ENCODE measurements at regions not wholly inside any gene's neighbourhood (a gene's known extent, or its start where the extent isn't known, plus 50 kb on each side); places are given as distances from the start of the nearest gene placed in this dataset.

DNA sequence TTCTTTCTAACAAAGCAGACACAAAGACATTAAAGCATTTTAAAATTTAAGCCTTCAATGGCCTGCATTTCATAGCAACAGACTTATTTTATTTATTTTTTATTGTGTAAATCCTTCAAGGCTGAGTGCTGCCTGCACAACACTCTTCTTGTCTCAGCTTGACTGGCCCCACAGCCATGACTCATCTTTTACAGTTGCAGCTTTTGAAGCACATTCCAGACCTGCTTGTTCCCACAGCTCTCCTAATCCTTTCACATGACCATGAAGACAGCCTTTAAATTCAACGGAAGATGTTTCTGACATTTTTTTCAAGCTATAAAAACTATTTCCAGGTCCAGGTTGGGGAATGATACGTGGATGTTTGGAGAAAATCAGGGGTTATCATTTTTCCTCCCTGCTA lies 276.9 kb upstream of the TACR3 start:
- H3K4me1 ChIP-seq: peaks cover 0 to 7% (median 0%) of the 10 kb centered on the region in 9 donors
- intact Hi-C loops (cut with DNase I): loop anchor here in 1 of 10 donors (10.0 kb wide), 1 partner anchor 868 kb away; no protein-coding TSS in a partner anchor
- TF ChIP-seq, protein P1, sequence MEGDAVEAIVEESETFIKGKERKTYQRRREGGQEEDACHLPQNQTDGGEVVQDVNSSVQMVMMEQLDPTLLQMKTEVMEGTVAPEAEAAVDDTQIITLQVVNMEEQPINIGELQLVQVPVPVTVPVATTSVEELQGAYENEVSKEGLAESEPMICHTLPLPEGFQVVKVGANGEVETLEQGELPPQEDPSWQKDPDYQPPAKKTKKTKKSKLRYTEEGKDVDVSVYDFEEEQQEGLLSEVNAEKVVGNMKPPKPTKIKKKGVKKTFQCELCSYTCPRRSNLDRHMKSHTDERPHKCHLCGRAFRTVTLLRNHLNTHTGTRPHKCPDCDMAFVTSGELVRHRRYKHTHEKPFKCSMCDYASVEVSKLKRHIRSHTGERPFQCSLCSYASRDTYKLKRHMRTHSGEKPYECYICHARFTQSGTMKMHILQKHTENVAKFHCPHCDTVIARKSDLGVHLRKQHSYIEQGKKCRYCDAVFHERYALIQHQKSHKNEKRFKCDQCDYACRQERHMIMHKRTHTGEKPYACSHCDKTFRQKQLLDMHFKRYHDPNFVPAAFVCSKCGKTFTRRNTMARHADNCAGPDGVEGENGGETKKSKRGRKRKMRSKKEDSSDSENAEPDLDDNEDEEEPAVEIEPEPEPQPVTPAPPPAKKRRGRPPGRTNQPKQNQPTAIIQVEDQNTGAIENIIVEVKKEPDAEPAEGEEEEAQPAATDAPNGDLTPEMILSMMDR (IDR thresholded peaks at IDR 0.05): no peak
- no peak for DNase-seq
- no peak for ATAC-seq
- WGBS, 2 donors: 22 to 34% methylated on average over 2 of the region's 2 CpGs
- H3K27ac ChIP-seq: no peak overlapping the region
- H3K4me3 ChIP-seq: no peak overlapping the region
- no peaks in the 10 kb centered on the region for H3K36me3 ChIP-seq
- no peaks in the 10 kb centered on the region for H3K27me3 ChIP-seq
- H3K9me3 ChIP-seq: peaks cover 0 to 33% (median 9%) of the 10 kb centered on the region in 11 donors

DNA sequence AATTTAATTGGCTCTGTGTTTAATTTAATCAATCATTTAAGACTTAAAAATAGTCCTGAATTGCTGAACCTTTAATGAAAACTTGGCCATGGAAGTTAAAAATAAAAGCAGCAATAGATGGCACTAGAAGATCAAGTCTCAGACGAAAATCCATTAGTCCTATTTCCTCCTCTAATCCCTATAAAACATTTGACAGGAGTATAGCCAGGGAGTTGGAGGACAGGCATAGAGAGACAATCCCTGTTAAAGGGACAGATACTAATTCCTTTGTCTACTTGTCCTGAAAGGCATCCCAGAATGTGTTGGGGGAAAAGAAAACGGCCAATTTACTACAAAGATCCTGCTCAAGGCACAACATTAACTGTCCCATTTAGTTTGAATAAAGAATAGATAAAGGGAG lies 276.3 kb upstream of the TACR3 start:
- H3K4me3 ChIP-seq: no peak overlapping the region
- intact Hi-C loops (cut with DNase I): loop anchor here in 1 of 10 donors (10.0 kb wide), 1 partner anchor 869 kb away; no protein-coding TSS in a partner anchor
- WGBS, 2 donors: 12 to 14% methylated on average over 2 of the region's 2 CpGs
- DNase-seq (no peak), ATAC-seq (no peak)
- H3K27ac ChIP-seq: no peak overlapping the region
- H3K9me3 ChIP-seq: peaks cover 0 to 33% (median 9%) of the 10 kb centered on the region in 11 donors
- H3K36me3 ChIP-seq: no peaks in the 10 kb centered on the region
- H3K4me1 ChIP-seq: peaks cover 0 to 7% (median 0%) of the 10 kb centered on the region in 9 donors
- no peaks in the 10 kb centered on the region for H3K27me3 ChIP-seq
- TF ChIP-seq, protein P1 (IDR thresholded peaks at IDR 0.05): peak in 1 of 9 donors; percentile 27

DNA sequence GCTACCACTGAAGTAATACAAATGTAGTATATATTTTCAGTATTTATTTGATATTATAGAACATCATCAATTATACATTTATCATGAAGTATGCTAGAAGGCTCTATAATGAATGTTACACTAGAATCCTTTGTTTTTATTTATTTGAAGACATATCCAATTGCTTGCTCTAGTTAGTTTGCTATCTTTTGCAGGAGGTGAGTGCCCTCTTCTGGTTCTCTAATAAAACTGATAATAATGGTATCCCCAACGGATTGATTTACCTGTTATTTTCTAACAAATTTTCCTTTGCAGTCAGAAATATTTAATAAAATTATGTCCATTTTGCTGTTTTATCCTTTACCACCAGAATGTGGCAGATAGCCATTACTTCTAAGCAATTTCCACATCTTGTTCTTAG lies 274.3 kb upstream of the TACR3 start:
- H3K27me3 ChIP-seq: no peaks in the 10 kb centered on the region
- 7 to 14% methylated on average over 1 of the region's 1 CpG for WGBS, 2 donors
- TF ChIP-seq, protein P1 (IDR thresholded peaks at IDR 0.05): no peak
- peaks cover 0 to 34% (median 12%) of the 10 kb centered on the region in 11 donors for H3K9me3 ChIP-seq
- H3K4me1 ChIP-seq: peaks cover 0 to 7% (median 0%) of the 10 kb centered on the region in 9 donors
- DNase-seq (no peak), ATAC-seq (no peak)
- no peak overlapping the region for H3K27ac ChIP-seq
- H3K36me3 ChIP-seq: no peaks in the 10 kb centered on the region
- intact Hi-C loops (cut with DNase I): loop anchor here in 1 of 10 donors (10.0 kb wide), 1 partner anchor 871 kb away; no protein-coding TSS in a partner anchor
- H3K4me3 ChIP-seq: no peak overlapping the region

DNA sequence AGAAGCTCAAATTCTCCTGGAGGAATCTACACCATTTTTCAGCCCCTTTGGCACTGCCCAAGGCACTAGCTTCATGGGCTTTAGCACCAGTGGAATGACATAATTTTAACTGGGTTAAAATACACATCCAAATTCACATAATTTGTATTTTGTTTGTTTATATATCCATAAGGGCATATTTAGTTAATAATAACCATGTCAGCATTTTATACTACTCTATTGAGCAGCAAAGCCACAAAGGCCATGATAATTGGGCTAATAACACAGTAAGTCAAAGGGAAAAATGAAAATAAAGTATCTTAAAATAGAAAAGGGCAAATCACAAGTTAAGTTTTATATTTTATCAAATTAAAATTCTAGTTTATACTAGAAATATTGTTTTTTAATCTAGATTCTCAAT lies 262.7 kb upstream of the TACR3 start:
- no peaks in the 10 kb centered on the region for H3K4me1 ChIP-seq
- H3K27me3 ChIP-seq: no peaks in the 10 kb centered on the region
- no peak overlapping the region for H3K4me3 ChIP-seq
- TF ChIP-seq, protein P1 (IDR thresholded peaks at IDR 0.05): no peak
- peaks cover 0 to 14% (median 0%) of the 10 kb centered on the region in 11 donors for H3K9me3 ChIP-seq
- no peaks in the 10 kb centered on the region for H3K36me3 ChIP-seq
- intact Hi-C loops (cut with DNase I): no loop called here
- H3K27ac ChIP-seq: no peak overlapping the region
- DNase-seq (no peak), ATAC-seq (no peak)

Measured in heart right ventricle (tissue), 16 donors.